Neural progenitor cell (in vitro differentiated cells): ENCODE measurements at regions not wholly inside any gene's neighbourhood (a gene's known extent, or its start where the extent isn't known, plus 50 kb on each side); places are given as distances from the start of the nearest gene placed in this dataset.

ENCODE experiments used
- DNase-seq: peaks from one replicate; pipeline ENCODE4 v3.0.0-alpha.2; 2016; ENCODE audit warnings: low spot score
- H2AFZ ChIP-seq: fragments of 200-600 bp; sonication (generic); replicated peaks from 2 replicates; pipeline ENCODE4 v1.6.1; 2016; ENCODE audit warnings: antibody characterized with exemption
- H3F3A ChIP-seq: fragments of 200-600 bp; sonication (generic); 2 replicates; pipeline ENCODE4 v1.6.1; 2016; ENCODE audit warnings: antibody characterized with exemption, low read depth
- H3K27ac ChIP-seq: fragments of 200-600 bp; sonication (generic); 2 replicates; pipeline ENCODE4 v1.5.1; 2016; ENCODE audit warnings: mild to moderate bottlenecking
- H3K27me3 ChIP-seq: fragments of 200-600 bp; sonication (generic); 2 replicates; pipeline ENCODE4 v1.6.1; 2016; ENCODE audit warnings: mild to moderate bottlenecking, moderate library complexity
- H3K36me3 ChIP-seq: fragments of 200-600 bp; sonication (generic); 2 replicates; pipeline ENCODE4 v1.5.1; 2016
- H3K4me1 ChIP-seq: fragments of 200-600 bp; sonication (generic); 2 replicates; pipeline ENCODE4 v1.6.1; 2016; ENCODE audit warnings: mixed run types
- H3K4me2 ChIP-seq: fragments of 200-600 bp; sonication (generic); 2 replicates; pipeline ENCODE4 v1.6.1; 2016
- H3K4me3 ChIP-seq: fragments of 200-600 bp; sonication (generic); 2 replicates; pipeline ENCODE4 v1.5.1; 2016
- H3K79me2 ChIP-seq: fragments of 200-600 bp; sonication (generic); 2 replicates; pipeline ENCODE4 v1.6.1; 2016; ENCODE audit warnings: low read depth
- H3K9ac ChIP-seq: fragments of 200-600 bp; sonication (generic); 2 replicates; pipeline ENCODE4 v1.6.1; 2016
- H3K9me3 ChIP-seq: fragments of 200-600 bp; sonication (generic); 2 replicates; pipeline ENCODE4 v1.5.1; 2016; ENCODE audit warnings: low read depth
- H4K20me1 ChIP-seq: fragments of 200-600 bp; sonication (generic); 2 replicates; pipeline ENCODE4 v1.6.1; 2016; ENCODE audit warnings: low read depth
- H3K27ac Mint-ChIP-seq: 3 replicates; pipeline ENCODE4 v1.8.0; 2021; ENCODE audit warnings: mixed read lengths
- H3K27me3 Mint-ChIP-seq: 2 replicates; pipeline ENCODE4 v1.8.0; 2022; ENCODE audit warnings: low read depth, mild to moderate bottlenecking, inconsistent platforms, moderate library complexity, mixed read lengths; ENCODE audit not compliant: insufficient read depth
- H3K36me3 Mint-ChIP-seq: 3 replicates; pipeline ENCODE4 v1.8.0; 2021; ENCODE audit warnings: mixed read lengths
- H3K4me1 Mint-ChIP-seq: 3 replicates; pipeline ENCODE4 v1.8.0; 2021; ENCODE audit warnings: mixed read lengths
- H3K4me3 Mint-ChIP-seq: 3 replicates; pipeline ENCODE4 v1.8.0; 2021; ENCODE audit warnings: mild to moderate bottlenecking, moderate library complexity, mixed read lengths
- H3K9me3 Mint-ChIP-seq: 3 replicates; pipeline ENCODE4 v1.8.0; 2020; ENCODE audit warnings: mixed read lengths
- CTCF ChIP-seq: fragments of 200-600 bp; sonication (generic); IDR thresholded peaks from 2 replicates; pipeline ENCODE4 v1.5.1; 2017; ENCODE audit warnings: antibody characterized with exemption, mild to moderate bottlenecking
- EZH2 ChIP-seq: fragments of 200-600 bp; sonication (generic); IDR thresholded peaks from 2 replicates; pipeline ENCODE4 v1.6.1; 2017; ENCODE audit warnings: antibody characterized with exemption, mild to moderate bottlenecking, moderate library complexity
- EZH2phosphoT487 ChIP-seq: fragments of 200-600 bp; sonication (generic); IDR thresholded peaks from 2 replicates; pipeline ENCODE4 v1.6.1; 2017; ENCODE audit warnings: antibody characterized with exemption

GRCh38 chr6:163716690-163717089, 302.2 kb downstream of the QKI start:
- no peaks in the 10 kb centered on the region for H3F3A ChIP-seq
- Mint-ChIP-seq H3K4me1 (peaks cover 6% of the 10 kb centered on the region), H3K27me3 (peaks cover 7% of the 10 kb centered on the region), H3K9me3 (peaks cover 8% of the 10 kb centered on the region), H3K4me3 (no peak overlapping the region), H3K27ac (no peak overlapping the region), H3K36me3 (no peaks in the 10 kb centered on the region)
- H3K4me2 ChIP-seq, result no peak overlapping the region
- H3K27me3 ChIP-seq, result no peaks in the 10 kb centered on the region
- H3K4me3 ChIP-seq, result no peak overlapping the region
- H3K9ac ChIP-seq, result no peak overlapping the region
- H3K27ac ChIP-seq, result no peak overlapping the region
- H4K20me1 ChIP-seq, result no peaks in the 10 kb centered on the region
- no peak for DNase-seq
- no peak overlapping the region for H2AFZ ChIP-seq
- H3K9me3 ChIP-seq, result no peaks in the 10 kb centered on the region
- no peak for TF ChIP-seq CTCF
- no peak for TF ChIP-seq EZH2
- TF ChIP-seq EZH2phosphoT487, result no peak
- no peaks in the 10 kb centered on the region for H3K79me2 ChIP-seq
- no peaks in the 10 kb centered on the region for H3K36me3 ChIP-seq
- no peaks in the 10 kb centered on the region for H3K4me1 ChIP-seq

- Mint-ChIP-seq H3K27me3 (peaks cover 12% of the 10 kb centered on the region), H3K9me3 (peaks cover 8% of the 10 kb centered on the region), H3K27ac (no peak overlapping the region), H3K36me3 (no peaks in the 10 kb centered on the region), H3K4me3 (no peak overlapping the region), H3K4me1 (peaks cover 3% of the 10 kb centered on the region)
- no peak for DNase-seq
- H3K9ac ChIP-seq, result no peak overlapping the region
- H2AFZ ChIP-seq, result no peak overlapping the region
- H3K79me2 ChIP-seq, result no peaks in the 10 kb centered on the region
- no peaks in the 10 kb centered on the region for H3F3A ChIP-seq
- no peak overlapping the region for H3K4me2 ChIP-seq
- no peak for TF ChIP-seq EZH2
- no peak for TF ChIP-seq EZH2phosphoT487
- TF ChIP-seq CTCF, result no peak
- H3K27ac ChIP-seq, result no peak overlapping the region
- no peak overlapping the region for H3K4me3 ChIP-seq
- no peaks in the 10 kb centered on the region for H3K9me3 ChIP-seq
- no peaks in the 10 kb centered on the region for H3K36me3 ChIP-seq
- no peaks in the 10 kb centered on the region for H4K20me1 ChIP-seq
- no peaks in the 10 kb centered on the region for H3K27me3 ChIP-seq
- H3K4me1 ChIP-seq, result no peaks in the 10 kb centered on the region
These were observed 301.3 kb downstream of the QKI start for GRCh38 chr6:163715846-163716245.

- H3K27ac ChIP-seq, result no peak overlapping the region
- no peak overlapping the region for H2AFZ ChIP-seq
- no peaks in the 10 kb centered on the region for H3K4me1 ChIP-seq
- H3K36me3 Mint-ChIP-seq, result no peaks in the 10 kb centered on the region
- no peak overlapping the region for H3K4me2 ChIP-seq
- H3K27ac Mint-ChIP-seq, result peak overlapping the region; percentile 78
- TF ChIP-seq EZH2phosphoT487 (no peak), CTCF (no peak), EZH2 (no peak)
- H3K27me3 Mint-ChIP-seq, result peaks cover 12% of the 10 kb centered on the region
- H3K4me3 ChIP-seq, result no peak overlapping the region
- peaks cover 8% of the 10 kb centered on the region for H3K9me3 Mint-ChIP-seq
- H3K9ac ChIP-seq, result no peak overlapping the region
- H3K79me2 ChIP-seq, result no peaks in the 10 kb centered on the region
- H3K36me3 ChIP-seq, result no peaks in the 10 kb centered on the region
- DNase-seq, result no peak
- no peaks in the 10 kb centered on the region for H3K9me3 ChIP-seq
- no peaks in the 10 kb centered on the region for H3F3A ChIP-seq
- H3K4me1 Mint-ChIP-seq, result peaks cover 3% of the 10 kb centered on the region
- H3K27me3 ChIP-seq, result no peaks in the 10 kb centered on the region
- no peak overlapping the region for H3K4me3 Mint-ChIP-seq
- no peaks in the 10 kb centered on the region for H4K20me1 ChIP-seq
These were observed 299.7 kb downstream of the QKI start for GRCh38 chr6:163714179-163714578.
